IMR-90 (cell line): ENCODE measurements at regions not wholly inside any gene's neighbourhood (a gene's known extent, or its start where the extent isn't known, plus 50 kb on each side); places are given as distances from the start of the nearest gene placed in this dataset.

Source experiments
- ATAC-seq: fragments of 200-7000 bp; cut with Tn5 transposase; 2 replicates; pipeline ENCODE4 v1.9.1; 2020; ENCODE audit warnings: low read depth, mild to moderate bottlenecking, moderate library complexity
- BruUV-seq: library from RNA; stranded (reverse); fragments of 400-500 nt; replicated peaks from 2 replicates; lab custom pipeline; 2021; lab: Mats Ljungman, UMichigan
- CTCF ChIA-PET: fragments of 300-600 bp; formaldehyde crosslinking; extraction: SDS; loops from one replicate; lab custom pipeline; 2021; ENCODE audit warnings: antibody characterized with exemption; lab: Yijun Ruan, JAX
- POLR2A ChIA-PET: fragments of 300-600 bp; sonication (Branson Sonifier 250); formaldehyde crosslinking; loops from one replicate; lab custom pipeline; 2022; ENCODE audit warnings: antibody characterized with exemption; ENCODE audit not compliant: unreplicated experiment; lab: Charles Lee
- DNase-seq: peaks from one replicate; pipeline ENCODE4 v3.0.0; 2013
- H2AFZ ChIP-seq: replicated peaks from 2 replicates; pipeline ENCODE3; 2013; ENCODE audit warnings: low read length, mild to moderate bottlenecking; ENCODE audit not compliant: poor library complexity
- H2AK5ac ChIP-seq: 2 replicates; pipeline ENCODE4 v1.6.1; 2013; ENCODE audit warnings: low read depth, low read length, inconsistent platforms
- H2AK9ac ChIP-seq: replicated peaks from 2 replicates; pipeline ENCODE3; 2013; ENCODE audit warnings: mild to moderate bottlenecking, low read depth, low read length, moderate library complexity; ENCODE audit not compliant: poor library complexity
- H2BK120ac ChIP-seq: 2 replicates; pipeline ENCODE4 v1.6.1; 2013; ENCODE audit warnings: low read depth, low read length, inconsistent platforms
- H2BK15ac ChIP-seq: 3 replicates; pipeline ENCODE4 v1.6.1; 2013; ENCODE audit warnings: low read depth, low read length, inconsistent platforms
- H2BK20ac ChIP-seq: 2 replicates; pipeline ENCODE4 v1.6.1; 2013; ENCODE audit warnings: low read depth, mild to moderate bottlenecking, inconsistent platforms, low read length, moderate library complexity
- H2BK5ac ChIP-seq: 2 replicates; pipeline ENCODE4 v1.6.1; 2013; ENCODE audit warnings: mild to moderate bottlenecking, low read depth, low read length, inconsistent platforms; ENCODE audit not compliant: poor library complexity, severe bottlenecking
- H3K14ac ChIP-seq: replicated peaks from 2 replicates; pipeline ENCODE4 v1.6.1; 2013; ENCODE audit warnings: low read depth, low read length, inconsistent platforms
- H3K18ac ChIP-seq: 2 replicates; pipeline ENCODE4 v1.6.1; 2013; ENCODE audit warnings: low read depth, low read length, control low read depth
- H3K23ac ChIP-seq: 2 replicates; pipeline ENCODE4 v1.6.1; 2013; ENCODE audit warnings: low read depth, low read length, inconsistent platforms
- H3K27ac ChIP-seq: 2 replicates; pipeline ENCODE4 v1.5.1; 2013; ENCODE audit warnings: mild to moderate bottlenecking, control low read depth, low read length; ENCODE audit not compliant: insufficient read depth
- H3K27me3 ChIP-seq: 2 replicates; pipeline ENCODE4 v1.6.1; 2013; ENCODE audit warnings: low read length; ENCODE audit not compliant: control insufficient read depth, insufficient read depth
- H3K36me3 ChIP-seq: 2 replicates; pipeline ENCODE4 v1.6.1; 2013; ENCODE audit warnings: low read length, mixed read lengths; ENCODE audit not compliant: control insufficient read depth, insufficient read depth
- H3K4ac ChIP-seq: 2 replicates; pipeline ENCODE4 v1.6.1; 2013; ENCODE audit warnings: low read depth, low read length, inconsistent platforms
- H3K4me1 ChIP-seq: 2 replicates; pipeline ENCODE4 v1.6.1; 2013; ENCODE audit warnings: low read length, mixed read lengths; ENCODE audit not compliant: control insufficient read depth, insufficient read depth
- H3K4me2 ChIP-seq: 2 replicates; pipeline ENCODE4 v1.6.1; 2013; ENCODE audit warnings: low read depth, mild to moderate bottlenecking, control low read depth, low read length, moderate library complexity
- H3K4me3 ChIP-seq: 2 replicates; pipeline ENCODE4 v1.5.1; 2013; ENCODE audit warnings: low read depth, mild to moderate bottlenecking, control low read depth, low read length, moderate library complexity; ENCODE audit not compliant: insufficient read depth
- H3K56ac ChIP-seq: 2 replicates; pipeline ENCODE4 v1.6.1; 2013; ENCODE audit warnings: low read length, inconsistent platforms; ENCODE audit not compliant: insufficient read depth; ENCODE audit errors: extremely low read depth
- H3K79me1 ChIP-seq, 2 experiments: 2 replicates each; pipeline ENCODE4 v1.6.1; 2013; ENCODE audit warnings: low read length in 2 of 2, inconsistent platforms in 1 of 2, low read depth in 1 of 2
- H3K9ac ChIP-seq: 2 replicates; pipeline ENCODE4 v1.6.1; 2013; ENCODE audit warnings: low read depth, low read length, control low read depth
- H3K9me1 ChIP-seq: 2 replicates; pipeline ENCODE4 v1.6.1; 2013; ENCODE audit warnings: low read length, inconsistent platforms; ENCODE audit not compliant: insufficient read depth
- H3K9me3 ChIP-seq: 2 replicates; pipeline ENCODE4 v1.6.1; 2013; ENCODE audit warnings: low read length; ENCODE audit not compliant: control insufficient read depth, insufficient read depth
- H4K20me1 ChIP-seq: 2 replicates; pipeline ENCODE4 v1.6.1; 2013; ENCODE audit warnings: low read length, inconsistent platforms; ENCODE audit not compliant: insufficient read depth
- H4K5ac ChIP-seq: 2 replicates; pipeline ENCODE4 v1.6.1; 2013; ENCODE audit warnings: mild to moderate bottlenecking, low read depth, low read length, control low read depth
- H4K8ac ChIP-seq, 2 experiments: 2 replicates each; pipeline ENCODE4 v1.6.1; 2013; ENCODE audit warnings: low read depth in 2 of 2, low read length in 2 of 2, control low read depth in 1 of 2, inconsistent platforms in 1 of 2
- H4K91ac ChIP-seq: 2 replicates; pipeline ENCODE4 v1.6.1; 2013; ENCODE audit warnings: low read depth, low read length, inconsistent platforms; ENCODE audit not compliant: insufficient read depth
- CTCF ChIP-seq: conservative IDR thresholded peaks from 2 replicates; pipeline ENCODE4 v1.5.1; 2012; ENCODE audit warnings: mild to moderate bottlenecking, low read depth, low read length, improper control_type of control experiment
- FOS ChIP-seq: fragments of 150-350 bp; IDR thresholded peaks from 2 replicates; pipeline ENCODE4 v1.6.1; 2016; ENCODE audit warnings: low read depth, low read length
- MAFK ChIP-seq: IDR thresholded peaks from 2 replicates; pipeline ENCODE4 v1.6.1; 2012; ENCODE audit warnings: low read depth, low read length, improper control_type of control experiment
- MXI1 ChIP-seq: IDR thresholded peaks from 2 replicates; pipeline ENCODE4 v1.6.1; 2012; ENCODE audit warnings: low read depth, mild to moderate bottlenecking, low read length, moderate library complexity, borderline replicate concordance
- NFE2L2 ChIP-seq: fragments of 150-350 bp; IDR thresholded peaks from 2 replicates; pipeline ENCODE4 v1.6.1; 2016; ENCODE audit warnings: low read depth, mild to moderate bottlenecking, low read length
- RCOR1 ChIP-seq: IDR thresholded peaks from 2 replicates; pipeline ENCODE4 v1.6.1; 2012; ENCODE audit warnings: mild to moderate bottlenecking, low read length, improper control_type of control experiment; ENCODE audit not compliant: insufficient replicate concordance
- USF2 ChIP-seq: fragments of 150-350 bp; IDR thresholded peaks from 2 replicates; pipeline ENCODE4 v1.6.1; 2017; ENCODE audit warnings: mild to moderate bottlenecking, antibody characterized with exemption, low read length, low read depth
- WGBS, 2 experiments: methylation state at CpG; one replicate each; pipeline versions ENCODE4 v1.1.5 to v1.1.7; 2013; ENCODE audit warnings: missing lambda C conversion rate in 2 of 2; ENCODE audit not compliant: insufficient read length in 1 of 2; ENCODE audit errors: extremely low coverage in 2 of 2; 5-methylcytosine and 5-hydroxymethylcytosine counted together
- dilution Hi-C: fragments of 300-500 bp; cut with HindIII; formaldehyde crosslinking; loops from one replicate; pipeline ENCODE4 v1.14.3; 2018; ENCODE audit warnings: low sequenced_read_pairs; ENCODE audit not compliant: unreplicated experiment
- in situ Hi-C: fragments of 300-500 bp; cut with MboI; formaldehyde crosslinking; loops from 3 replicates; pipeline ENCODE4 v1.14.3; 2019; ENCODE audit warnings: low sequenced_read_pairs, inconsistent platforms, mixed read lengths
- intact Hi-C: fragments of 100-400 bp; cut with micrococcal nuclease; formaldehyde crosslinking; loops from 2 replicates; pipeline ENCODE4 v1.10.0; 2022

- no peak overlapping the region for H4K8ac ChIP-seq
- H2BK5ac ChIP-seq, result no peak overlapping the region
- dilution Hi-C loops (no loop called here), in situ Hi-C loops (no loop called here), intact Hi-C loops (loop anchor here (5.0 to 10.0 kb wide), 2 partner anchors 265 to 508 kb away; no protein-coding TSS in a partner anchor)
- H4K91ac ChIP-seq, result no peak overlapping the region
- no peaks in the 10 kb centered on the region for H3K9me1 ChIP-seq
- no peak overlapping the region for H2AK9ac ChIP-seq
- H3K4ac ChIP-seq, result no peak overlapping the region
- no peaks in the 10 kb centered on the region for H3K36me3 ChIP-seq
- H3K4me1 ChIP-seq, result no peaks in the 10 kb centered on the region
- ATAC-seq, result peak; percentile 96
- H4K20me1 ChIP-seq, result no peaks in the 10 kb centered on the region
- no peak overlapping the region for H3K27ac ChIP-seq
- no peaks in the 10 kb centered on the region for H3K9me3 ChIP-seq
- DNase-seq, result peak; percentile 74
- H4K5ac ChIP-seq, result no peak overlapping the region
- POLR2A ChIA-PET, result no interaction called here
- no peak overlapping the region for H3K4me2 ChIP-seq
- no peak overlapping the region for H3K23ac ChIP-seq
- H2AK5ac ChIP-seq, result no peak overlapping the region
- H2BK20ac ChIP-seq, result no peak overlapping the region
- no peak overlapping the region for H3K4me3 ChIP-seq
- peaks cover 4% of the 10 kb centered on the region for H3K27me3 ChIP-seq
- WGBS, 2 experiments, result no CpG with 5 or more reads among the region's 2 CpGs
- TF ChIP-seq FOS, result 0 out of 2 replicates have a peak, but pooled peaks have one; percentile 16
- TF ChIP-seq MXI1, result no peak
- no peak for TF ChIP-seq RCOR1
- TF ChIP-seq USF2, result no peak
- TF ChIP-seq CTCF, result no peak
- TF ChIP-seq MAFK, result 0 out of 2 replicates have a peak, but pooled peaks have one; percentile 26
- TF ChIP-seq NFE2L2, result peak; percentile 73; the same call in 1 of the 2 replicates
- no TSS peak for BruUV-seq
- H3K56ac ChIP-seq, result no peak overlapping the region
- H3K9ac ChIP-seq, result no peak overlapping the region
- no peak overlapping the region for H2AFZ ChIP-seq
- no peak overlapping the region for H3K18ac ChIP-seq
- H3K14ac ChIP-seq, result no peak overlapping the region
- no peaks in the 10 kb centered on the region for H3K79me1 ChIP-seq
- H2BK120ac ChIP-seq, result no peak overlapping the region
- CTCF ChIA-PET, result interaction anchor here (0.6 to 0.7 kb wide), 2 partner anchors 370 to 527 kb away, joined by 3 to 4 read pairs; no protein-coding TSS in a partner anchor
- no peak overlapping the region for H2BK15ac ChIP-seq
These were observed 96.7 kb upstream of the KCNMB2 start for GRCh38 chr3:178439504-178439903.
